GM13976 (cell line): ENCODE measurements at regions not wholly inside any gene's neighbourhood (a gene's known extent, or its start where the extent isn't known, plus 50 kb on each side); places are given as distances from the start of the nearest gene placed in this dataset.

Experiments used
- DNase-seq: peaks from one replicate; pipeline ENCODE4 v3.0.0; 2012; ENCODE audit warnings: low spot score
- in situ Hi-C: fragments of 300-500 bp; cut with MboI; formaldehyde crosslinking; loops from one replicate; pipeline ENCODE4 v1.12.0; 2022; ENCODE audit warnings: low sequenced_read_pairs, mixed read lengths, inconsistent platforms; ENCODE audit not compliant: unreplicated experiment
- TF ChIP-seq, protein P1 (sequence below): IDR thresholded peaks from 2 replicates; pipeline ENCODE4 v1.5.1; 2012; ENCODE audit warnings: borderline replicate concordance, mild to moderate bottlenecking; ENCODE audit not compliant: insufficient read depth; ENCODE audit errors: extremely low read depth, missing control alignments, control extremely low read depth

DNA sequence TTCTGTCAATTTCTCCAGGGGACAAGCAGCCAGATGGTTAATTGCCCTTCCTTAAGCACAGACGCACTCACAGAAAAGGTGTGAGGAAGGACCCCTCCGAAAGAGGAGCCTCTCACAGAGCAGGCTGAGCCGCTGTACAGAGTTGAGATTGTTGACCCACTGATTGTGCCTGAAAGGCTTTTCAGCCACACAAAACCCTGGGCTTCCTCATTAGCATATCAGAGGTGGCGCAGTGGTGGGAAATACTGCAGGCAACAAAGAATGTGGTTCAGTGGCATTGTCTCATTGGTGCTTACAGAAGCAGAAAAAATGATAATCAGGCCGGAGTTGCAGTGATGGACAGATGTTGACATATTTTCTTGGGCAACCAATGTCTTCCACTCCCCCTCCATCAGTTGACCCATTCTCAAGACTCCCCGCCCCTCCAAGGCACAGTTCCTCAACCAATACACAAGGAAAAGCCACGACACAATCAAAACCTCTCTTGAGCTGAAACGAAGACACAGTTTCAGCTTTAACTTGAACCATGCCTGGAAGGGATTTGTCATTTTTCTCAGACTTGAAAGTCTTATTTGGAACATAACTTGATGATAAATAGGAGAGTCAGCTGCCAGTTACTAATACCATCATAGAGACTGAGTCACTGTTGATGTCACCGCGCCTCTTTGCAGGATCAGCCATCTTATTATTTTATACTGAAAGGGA, 53.1 kb downstream of the ATXN3L start:
- TF ChIP-seq, protein P1, sequence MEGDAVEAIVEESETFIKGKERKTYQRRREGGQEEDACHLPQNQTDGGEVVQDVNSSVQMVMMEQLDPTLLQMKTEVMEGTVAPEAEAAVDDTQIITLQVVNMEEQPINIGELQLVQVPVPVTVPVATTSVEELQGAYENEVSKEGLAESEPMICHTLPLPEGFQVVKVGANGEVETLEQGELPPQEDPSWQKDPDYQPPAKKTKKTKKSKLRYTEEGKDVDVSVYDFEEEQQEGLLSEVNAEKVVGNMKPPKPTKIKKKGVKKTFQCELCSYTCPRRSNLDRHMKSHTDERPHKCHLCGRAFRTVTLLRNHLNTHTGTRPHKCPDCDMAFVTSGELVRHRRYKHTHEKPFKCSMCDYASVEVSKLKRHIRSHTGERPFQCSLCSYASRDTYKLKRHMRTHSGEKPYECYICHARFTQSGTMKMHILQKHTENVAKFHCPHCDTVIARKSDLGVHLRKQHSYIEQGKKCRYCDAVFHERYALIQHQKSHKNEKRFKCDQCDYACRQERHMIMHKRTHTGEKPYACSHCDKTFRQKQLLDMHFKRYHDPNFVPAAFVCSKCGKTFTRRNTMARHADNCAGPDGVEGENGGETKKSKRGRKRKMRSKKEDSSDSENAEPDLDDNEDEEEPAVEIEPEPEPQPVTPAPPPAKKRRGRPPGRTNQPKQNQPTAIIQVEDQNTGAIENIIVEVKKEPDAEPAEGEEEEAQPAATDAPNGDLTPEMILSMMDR = no peak
- no peak for DNase-seq
- in situ Hi-C loops = loop anchor here (10.0 to 25.0 kb wide), 2 partner anchors 198 to 279 kb away; partner anchors contain the start of gene TMSB4X

DNA sequence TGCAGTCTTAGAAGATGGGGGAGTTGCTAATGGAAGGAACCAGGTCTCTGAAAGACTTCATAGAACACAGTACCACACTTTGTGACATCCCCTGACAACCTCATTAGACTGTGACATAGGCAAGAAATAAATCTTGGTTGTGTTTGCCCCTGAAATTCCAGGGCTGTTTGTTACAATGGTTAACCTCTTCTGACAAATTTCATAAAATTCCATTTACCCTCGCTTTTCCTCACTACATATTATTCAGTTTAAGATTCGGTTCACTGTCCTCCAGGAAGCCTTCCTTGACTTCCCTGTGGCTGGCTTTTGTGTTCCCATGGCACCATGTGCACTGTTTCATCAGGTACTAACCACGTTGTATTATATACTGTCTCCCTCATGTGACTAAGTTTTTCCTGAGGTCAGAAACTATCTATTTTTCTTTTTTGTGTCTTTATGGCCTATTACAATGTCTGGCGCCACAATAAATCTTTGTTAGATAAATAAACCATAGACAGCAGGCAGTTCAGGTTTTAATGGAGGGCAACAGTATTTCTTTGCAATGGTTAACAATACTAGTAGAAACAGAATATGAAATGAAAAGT, 54.2 kb downstream of the ATXN3L start:
- TF ChIP-seq, protein P1 = no peak
- DNase-seq = no peak
- in situ Hi-C loops = loop anchor here (10.0 to 25.0 kb wide), 2 partner anchors 199 to 278 kb away; partner anchors contain the start of gene TMSB4X

DNA sequence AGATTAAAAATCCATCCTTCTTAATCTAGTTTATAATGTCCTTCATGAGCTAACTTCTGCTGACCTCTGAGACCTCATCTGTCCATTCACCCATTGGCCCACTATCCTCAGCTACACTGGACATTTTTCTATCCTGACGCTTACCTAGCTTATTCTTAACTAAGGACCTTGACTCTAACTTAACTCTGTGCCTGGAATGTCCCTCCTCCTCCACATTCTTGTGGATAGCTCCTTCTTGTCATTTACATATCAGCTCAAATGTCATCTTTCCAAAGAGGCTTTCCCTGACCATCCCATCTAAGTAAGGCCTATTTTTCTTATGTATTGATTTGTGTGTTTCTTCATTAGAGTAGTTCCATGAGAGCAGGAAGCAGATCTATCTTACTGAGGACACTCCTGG, 54.7 kb downstream of the ATXN3L start:
- in situ Hi-C loops = loop anchor here (10.0 to 25.0 kb wide), 2 partner anchors 200 to 278 kb away; partner anchors contain the start of gene TMSB4X
- no peak for DNase-seq
- TF ChIP-seq, protein P1 = no peak

DNA sequence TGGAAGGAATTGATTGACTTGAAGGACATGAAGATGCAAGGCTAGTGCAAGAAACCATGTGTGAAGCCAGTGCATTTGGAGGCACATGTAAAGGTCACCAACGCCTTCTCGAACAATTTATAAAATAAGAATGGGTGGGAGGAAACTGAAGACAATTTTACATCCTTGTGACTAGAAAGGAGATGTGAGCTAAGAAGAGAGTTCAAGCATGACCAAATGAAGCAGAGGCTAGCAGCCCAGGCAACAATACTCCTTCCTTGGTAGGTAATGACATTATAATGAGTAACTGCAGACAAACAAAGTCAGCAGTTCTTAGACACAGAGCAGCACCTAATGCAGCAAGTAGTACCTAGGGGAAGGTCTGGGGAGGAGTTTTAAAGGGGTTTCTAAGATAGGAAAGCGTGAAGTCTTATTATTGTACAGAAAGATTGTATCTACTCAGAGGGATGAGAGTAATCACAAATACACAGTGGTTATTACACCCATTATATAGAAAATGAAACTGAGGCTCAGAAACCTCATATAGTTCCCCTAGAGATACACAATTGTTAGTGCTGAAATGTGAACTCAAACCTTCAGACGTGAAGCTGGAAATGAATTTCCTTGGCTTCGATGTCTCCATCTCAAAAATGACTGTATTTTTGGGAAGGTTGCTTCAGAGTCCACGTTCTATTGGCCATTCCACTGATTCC, 56.1 kb downstream of the ATXN3L start:
- peak; percentile 19 for DNase-seq
- TF ChIP-seq, protein P1 = no peak
- in situ Hi-C loops = loop anchor here (10.0 to 25.0 kb wide), 2 partner anchors 201 to 276 kb away; partner anchors contain the start of gene TMSB4X

DNA sequence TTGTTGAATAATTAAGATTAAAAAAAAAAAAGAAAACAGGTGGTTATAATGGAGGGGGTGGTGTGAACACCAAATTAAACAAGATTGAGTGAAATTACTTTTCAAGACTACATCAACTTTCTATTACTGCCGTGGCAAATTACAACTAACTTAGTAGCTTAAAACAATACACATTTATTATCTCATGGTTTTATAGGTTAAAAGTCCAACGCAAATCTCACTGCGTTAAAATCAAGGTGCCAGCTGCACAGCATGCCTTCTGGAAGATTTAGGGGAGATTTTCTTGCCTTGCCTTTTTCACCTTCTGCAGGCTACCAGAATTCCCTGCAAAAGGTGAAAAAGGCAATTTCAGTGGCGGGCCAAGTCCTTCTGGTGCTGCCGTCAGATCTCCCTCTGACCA, 58.5 kb downstream of the ATXN3L start:
- TF ChIP-seq, protein P1 = no peak
- DNase-seq = no peak
- in situ Hi-C loops = loop anchor here (10.0 to 25.0 kb wide), 2 partner anchors 203 to 274 kb away; partner anchors contain the start of gene TMSB4X

DNA sequence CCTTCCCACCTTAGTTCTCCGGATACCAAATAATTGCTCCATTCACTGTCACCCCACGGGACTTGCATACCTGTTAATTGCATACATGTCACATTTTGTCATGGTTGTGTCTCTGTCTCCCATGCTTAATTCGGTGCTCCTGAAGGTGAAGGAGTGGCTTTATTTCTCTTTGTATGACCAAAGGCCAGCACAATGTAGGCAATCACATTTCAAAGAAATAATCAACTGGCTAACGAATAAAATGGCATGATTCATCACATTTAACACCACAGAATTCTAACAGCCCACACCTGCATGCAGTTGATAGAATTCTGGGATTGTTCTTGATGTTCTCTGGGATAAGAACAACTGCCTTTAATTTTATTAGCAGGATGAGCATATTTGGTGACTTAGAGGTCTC, 59.3 kb downstream of the ATXN3L start:
- in situ Hi-C loops = loop anchor here (10.0 to 25.0 kb wide), 2 partner anchors 204 to 273 kb away; partner anchors contain the start of gene TMSB4X
- no peak for DNase-seq
- TF ChIP-seq, protein P1 = no peak
